ENCODE measurements at regions not wholly inside any gene's neighbourhood (a gene's known extent, or its start where the extent isn't known, plus 50 kb on each side); places are given as distances from the start of the nearest gene placed in this dataset.

DNA sequence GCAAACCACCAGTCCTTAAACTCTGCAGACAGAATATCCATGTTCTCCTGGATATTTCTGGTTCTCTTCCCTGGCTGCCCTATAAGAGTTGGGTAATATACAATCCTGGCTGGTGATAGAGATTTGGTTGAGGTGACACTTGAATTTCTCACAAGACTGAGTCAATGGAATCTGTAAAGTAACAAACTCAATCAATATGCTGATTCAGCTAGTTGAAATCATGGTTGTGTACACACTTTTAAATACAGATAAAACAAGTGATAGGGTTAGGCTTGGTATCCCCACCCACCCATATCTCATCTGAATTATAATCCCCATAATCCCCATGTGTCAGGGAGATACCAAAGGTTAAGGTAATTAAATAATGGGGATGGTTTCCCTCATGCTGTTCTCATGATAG, 349.2 kb upstream of the MAD2L1 start:
- DNase-seq = no peak

DNA sequence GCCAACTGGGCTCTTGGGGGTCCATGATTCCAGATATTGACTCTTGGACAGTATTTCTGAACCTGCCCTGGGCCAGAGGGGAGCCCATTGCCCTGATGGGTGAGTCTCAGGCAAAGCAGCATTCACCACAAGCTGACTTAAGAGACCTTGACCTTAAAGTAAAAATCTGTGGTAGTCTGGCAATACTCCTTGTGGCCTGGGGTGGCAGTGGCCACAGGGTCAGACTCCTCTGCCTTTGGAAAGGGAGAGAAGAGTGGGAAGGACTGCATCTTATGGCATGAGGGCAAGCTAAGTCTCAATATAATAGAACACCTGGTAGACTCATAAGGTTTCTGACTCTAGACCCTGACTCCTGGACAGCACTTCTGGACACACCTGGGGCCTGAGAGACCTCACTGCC, 340.3 kb upstream of the MAD2L1 start:
- DNase-seq = no peak

DNA sequence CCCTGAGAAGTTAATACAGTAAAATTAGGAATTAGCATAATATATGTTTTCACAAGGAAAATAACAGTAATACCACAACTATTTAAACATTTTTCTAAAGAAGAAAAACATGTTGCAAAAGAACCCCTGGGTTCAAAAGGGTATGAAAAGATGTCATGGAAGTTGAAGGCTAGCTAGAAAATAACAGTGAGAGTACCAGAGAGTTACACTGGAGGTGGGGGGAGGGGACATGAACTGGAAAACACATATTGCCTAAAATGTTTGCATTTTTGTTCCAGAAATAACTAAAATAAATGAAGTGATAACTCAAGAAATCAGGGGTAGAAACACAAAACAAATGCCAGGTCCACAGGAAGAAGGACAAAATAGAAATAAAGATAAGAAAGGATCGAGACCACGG, 336.6 kb upstream of the MAD2L1 start:
- DNase-seq = no peak

DNA sequence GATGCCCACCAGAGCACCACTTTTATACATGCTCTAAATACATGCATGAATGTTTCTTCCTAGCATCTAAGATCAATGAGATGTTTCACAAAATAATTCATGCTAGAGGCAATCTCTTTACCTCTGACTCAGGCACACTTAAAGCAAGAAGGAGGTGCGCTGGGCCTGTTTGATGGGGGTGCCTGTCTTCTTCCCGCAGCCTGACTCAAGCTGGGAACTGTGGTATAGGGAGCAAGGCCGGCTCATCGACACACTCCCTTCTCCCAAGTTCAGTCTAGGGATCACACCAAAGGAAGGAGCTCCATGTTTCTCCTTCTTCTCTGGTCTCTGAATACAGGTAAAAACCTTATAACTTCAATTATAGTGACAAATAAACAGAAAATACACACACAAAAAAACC, 333.8 kb upstream of the MAD2L1 start:
- DNase-seq = no peak

DNA sequence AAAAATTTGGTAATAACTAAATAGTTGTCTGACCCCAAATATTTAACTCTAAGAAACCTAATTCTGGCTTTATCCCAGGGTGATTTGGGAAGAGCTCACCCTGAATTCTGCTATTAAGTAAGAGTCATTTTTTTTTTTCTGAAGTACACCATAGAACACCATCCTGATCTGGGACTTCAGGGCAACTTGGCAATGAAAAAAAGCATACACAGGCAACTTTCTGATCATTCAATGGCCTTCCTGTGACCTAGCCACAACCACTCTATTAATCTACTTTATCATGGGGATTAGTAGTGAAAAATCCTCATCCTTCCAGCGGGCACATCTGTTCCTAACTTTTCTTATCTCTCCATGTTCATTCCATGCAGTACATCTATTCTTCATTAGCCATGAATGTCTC, 333.2 kb upstream of the MAD2L1 start:
- DNase-seq = no peak

DNA sequence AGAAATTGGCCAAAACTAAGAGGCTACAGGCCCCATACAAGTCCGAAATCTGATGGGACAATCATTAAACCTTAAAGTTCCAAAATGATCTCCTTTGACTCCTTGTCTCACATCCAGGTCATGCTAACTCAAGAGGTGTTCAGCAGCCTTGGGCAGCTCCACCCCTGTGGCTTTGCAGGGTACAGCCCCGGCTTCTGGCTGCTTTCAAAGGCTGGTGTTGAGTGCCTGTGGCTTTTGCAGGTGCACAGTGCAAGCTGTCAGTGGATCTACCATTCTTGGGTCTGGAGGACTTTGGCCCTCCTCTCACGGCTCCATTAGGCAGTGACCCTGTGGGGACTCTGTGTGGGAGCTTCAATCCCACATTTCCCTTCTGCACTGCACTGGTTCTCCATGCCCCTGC, 329.1 kb upstream of the MAD2L1 start:
- DNase-seq = no peak

DNA sequence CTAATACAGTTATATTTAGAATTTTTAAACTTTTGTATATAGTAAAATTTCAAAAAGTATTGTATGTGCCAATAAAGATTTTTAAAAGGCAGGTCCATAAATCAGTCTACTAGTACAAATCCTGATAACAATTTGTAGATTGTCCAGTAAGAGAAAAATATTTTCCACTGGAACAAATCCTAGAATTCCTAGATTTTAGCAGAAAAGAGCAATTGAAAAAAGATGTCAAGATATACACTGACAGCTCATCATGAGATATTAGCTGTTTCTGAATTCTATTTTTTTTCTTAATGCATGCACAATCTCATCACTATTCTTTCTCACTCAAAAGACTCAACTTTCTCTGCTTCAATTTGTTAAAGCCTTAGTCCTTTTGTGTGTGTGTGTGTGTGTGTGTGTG, 289.2 kb upstream of the MAD2L1 start:
- no peak for DNase-seq

DNA sequence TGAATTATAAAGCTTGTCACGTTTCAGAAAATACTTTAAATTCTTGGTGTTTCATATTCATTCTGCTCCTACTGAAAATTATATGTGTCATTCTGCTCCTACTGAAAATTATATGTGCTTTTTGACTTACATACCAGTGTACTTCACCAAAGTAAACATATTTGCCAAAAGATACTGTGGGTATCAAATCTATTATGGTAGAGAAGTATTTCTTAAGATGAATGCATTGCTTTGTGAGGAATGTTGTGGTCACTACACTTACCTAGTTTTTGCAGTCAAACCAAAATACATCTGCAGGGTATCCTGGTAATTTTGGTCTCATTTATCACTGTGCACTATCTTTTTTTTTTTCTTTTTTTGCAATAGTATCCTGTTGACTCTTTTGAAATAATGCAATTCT, 287.7 kb upstream of the MAD2L1 start:
- DNase-seq = no peak

DNA sequence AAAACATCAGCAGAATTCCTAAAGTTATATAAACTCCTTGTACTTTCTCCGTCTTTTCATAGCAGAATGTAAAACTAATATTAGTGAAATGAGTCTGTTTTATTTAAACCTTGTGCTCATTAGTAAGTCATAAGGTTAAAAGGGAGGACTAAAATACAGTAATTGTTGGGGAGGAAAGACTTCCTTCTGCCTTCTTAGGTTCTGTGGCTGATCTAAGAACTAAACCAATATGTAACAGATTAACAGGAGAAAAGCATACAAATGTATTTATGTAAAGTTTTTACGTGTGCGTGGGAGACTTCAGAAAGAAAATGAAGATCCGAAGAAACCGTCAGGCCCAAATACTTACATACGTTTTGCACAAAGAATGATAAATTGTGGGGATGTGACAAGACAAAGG, 286.6 kb upstream of the MAD2L1 start:
- DNase-seq = no peak

DNA sequence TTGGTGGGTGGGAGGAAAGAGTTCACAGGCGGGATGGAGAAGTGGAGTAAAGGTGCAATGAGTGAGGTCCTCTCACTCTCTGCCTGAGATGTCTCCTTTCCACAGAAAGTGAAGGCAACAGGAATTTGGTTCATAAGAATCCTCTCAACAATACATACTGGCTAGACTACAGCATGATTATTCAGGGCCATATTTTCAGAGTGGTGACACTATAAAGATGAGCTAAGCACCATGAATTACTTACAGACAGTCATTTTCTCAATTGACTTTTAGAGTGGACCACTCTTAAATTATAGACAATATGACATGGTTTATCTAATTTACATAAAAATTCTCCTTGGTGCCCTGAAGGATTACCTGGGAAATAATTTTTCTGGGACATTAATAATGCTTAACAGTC, 286.1 kb upstream of the MAD2L1 start:
- DNase-seq = no peak

DNA sequence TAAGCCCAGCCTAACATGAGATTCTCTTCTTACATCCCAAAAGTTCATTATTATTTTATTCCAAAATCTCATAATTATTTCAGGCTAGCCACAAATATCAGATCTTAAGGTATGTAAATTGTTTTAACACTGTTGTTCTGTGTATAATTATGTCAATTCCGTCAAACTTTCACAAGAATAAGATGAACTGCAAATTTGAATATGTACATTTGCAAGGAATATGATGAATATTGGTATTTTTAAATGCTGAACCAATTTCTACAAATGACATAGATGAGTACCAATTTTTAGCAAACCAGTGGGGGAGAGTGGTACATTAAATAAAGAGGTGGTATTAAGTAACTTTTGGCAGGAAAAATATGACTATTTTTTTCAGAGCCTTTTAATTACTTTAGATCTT, 282.3 kb upstream of the MAD2L1 start:
- no peak for DNase-seq

DNA sequence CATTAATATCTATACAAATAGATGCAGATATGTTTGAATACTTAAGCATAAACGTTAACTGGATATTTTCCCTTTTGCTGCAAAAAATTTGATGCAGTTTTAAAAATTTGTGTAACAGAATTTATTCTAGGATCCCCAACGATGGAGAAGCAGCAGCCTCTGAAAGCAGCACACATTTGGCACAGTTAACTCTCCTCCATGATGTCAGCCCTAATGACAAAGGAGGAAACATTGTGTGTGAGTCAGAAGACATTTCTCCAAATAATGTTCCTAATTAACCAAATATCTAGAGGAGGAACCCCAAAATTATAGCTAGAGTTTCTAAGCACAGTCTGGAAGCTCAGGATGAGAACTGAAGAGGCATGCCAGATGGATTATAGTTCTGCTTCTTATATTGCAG, 281.9 kb upstream of the MAD2L1 start:
- DNase-seq = no peak

DNA sequence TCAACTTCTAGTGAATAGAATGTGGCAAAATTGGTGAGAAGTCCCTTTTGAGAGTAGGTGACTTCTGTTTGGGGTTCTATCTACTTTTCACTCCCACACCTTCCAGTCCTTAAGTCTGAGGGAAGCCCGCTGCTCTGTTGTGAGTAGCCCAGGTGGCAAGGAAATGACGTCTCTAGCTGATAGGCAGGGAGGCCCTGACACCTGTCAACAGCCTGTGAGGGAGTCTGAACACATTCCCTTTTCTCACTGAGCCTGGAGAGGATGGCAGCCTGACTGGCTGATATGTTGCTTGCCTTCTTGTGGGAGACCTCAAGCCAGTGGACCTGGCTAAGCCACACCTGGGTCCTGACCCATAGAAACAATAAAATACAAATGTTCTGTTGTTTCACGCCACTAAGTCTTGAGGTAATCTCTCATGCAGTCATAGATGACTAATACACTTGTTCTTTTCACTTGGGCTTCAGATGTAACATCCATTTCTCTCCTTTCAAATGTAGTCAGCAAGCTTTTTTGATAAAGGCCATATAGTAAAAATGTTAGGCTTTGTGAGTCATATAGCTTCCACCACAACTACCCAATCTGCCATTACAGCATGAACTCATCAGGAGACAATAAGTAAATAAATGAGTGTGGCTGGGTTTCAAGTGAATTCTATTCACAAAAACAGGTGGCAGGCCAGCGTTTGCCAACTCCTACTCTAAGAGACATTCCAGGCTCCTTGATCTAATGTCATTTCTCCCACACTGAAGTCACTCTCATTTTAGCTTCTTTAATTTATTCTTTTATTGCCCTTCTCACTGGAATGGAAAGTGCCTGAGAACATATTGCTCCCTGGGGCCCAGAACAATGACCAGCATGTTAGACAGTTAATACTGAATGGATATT, 265.1 kb upstream of the MAD2L1 start:
- DNase-seq = no peak

DNA sequence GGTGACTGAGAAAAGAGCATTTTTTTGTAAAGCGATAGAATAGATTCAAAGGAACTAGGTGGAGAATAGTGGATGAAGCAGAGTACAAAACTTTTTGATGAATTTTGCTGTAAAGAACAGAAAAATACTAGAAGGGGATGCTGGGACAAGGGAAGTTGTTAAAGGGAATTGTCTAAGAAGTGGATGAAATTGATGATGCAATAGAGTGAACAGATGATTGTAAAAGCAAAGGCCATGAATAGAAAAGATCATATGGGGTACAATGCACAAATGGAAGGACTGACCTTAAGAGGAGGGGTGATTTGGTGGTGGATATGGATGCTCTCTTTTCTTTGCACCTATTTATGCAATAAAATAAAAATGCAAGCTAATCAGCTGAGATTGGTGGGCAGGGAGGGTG, 262.7 kb upstream of the MAD2L1 start:
- no peak for DNase-seq

DNA sequence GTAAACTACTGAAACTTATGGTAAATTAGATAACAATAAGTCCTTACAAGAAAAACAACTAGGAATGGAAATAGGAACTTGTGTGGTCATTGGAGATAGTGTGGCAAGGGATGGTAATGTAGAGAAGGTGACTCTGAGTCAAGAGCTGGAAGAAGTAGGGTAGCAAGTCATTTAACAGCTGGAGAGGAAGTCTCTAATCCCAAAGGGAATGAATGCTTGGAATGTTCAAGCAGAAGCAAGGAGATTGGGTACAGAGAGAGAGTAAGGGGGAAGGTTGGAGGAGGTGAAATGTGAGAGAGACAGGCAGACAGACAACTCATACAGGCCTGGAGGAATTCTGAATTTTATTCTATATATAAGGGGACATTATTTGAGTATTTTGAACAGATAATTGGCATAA, 260.6 kb upstream of the MAD2L1 start:
- no peak for DNase-seq

DNA sequence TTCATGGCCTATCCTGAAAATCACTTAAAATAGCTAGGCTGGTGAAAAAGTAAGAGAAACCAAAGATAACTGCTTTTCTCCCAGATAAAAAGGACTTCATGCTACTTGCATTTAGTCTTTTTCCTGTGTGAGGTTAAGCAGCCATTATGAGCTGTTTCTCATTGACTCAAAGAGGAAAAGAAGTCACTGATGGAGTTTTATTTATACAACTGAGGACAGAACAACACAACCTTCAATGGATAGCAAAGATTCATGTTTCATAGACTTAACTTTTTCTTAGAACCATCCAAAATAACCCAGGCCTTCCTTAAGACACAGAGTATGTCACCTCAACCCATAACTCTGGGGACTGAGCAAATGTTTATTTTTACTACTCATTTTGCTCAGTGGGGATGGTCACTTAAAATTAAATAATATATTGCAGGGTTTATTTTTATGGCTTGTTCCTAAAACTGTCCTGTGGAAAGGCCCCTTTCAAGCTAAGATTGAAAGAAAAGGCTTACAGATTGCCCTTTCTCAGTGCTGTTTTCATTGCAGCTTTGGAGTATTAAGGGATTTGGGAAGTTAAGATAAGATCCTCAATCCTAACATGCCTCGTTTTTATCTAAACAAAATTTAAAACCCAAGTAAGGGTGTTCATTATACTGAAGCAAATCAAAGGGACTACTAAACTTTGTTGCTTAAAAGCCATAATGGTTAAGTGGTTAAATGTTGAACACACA, 252.6 kb upstream of the MAD2L1 start:
- DNase-seq = no peak

DNA sequence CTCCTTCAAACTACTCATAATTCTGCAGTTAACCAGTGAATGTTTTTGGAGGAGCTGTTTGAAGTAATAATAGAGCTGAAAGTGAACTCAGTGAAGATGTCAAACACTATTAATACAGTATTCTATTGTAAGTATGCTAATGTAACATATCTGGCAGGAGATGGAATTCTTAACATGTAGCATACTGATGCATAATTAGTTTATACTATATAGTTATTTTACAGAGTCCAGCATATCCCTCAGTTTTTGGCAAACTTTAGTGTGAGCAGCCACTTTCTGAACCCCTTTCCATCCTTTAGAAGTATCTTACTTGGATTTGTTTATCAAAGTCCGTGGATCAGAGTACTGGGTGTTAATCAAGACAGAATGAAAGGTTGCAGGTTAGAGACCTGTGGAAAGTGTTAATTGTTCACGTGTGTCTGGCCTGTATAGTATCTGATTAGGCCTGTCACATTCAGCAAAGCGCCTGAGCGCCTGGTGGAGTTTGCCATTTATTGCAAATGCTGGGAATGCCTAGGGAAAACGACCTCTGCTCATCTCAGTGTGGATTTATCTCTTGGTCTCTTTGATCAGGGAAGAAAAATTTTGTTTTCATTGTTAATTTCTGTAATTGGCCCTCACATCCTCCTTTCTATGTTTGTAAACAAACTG, 251.7 kb upstream of the MAD2L1 start:
- no peak for DNase-seq

DNA sequence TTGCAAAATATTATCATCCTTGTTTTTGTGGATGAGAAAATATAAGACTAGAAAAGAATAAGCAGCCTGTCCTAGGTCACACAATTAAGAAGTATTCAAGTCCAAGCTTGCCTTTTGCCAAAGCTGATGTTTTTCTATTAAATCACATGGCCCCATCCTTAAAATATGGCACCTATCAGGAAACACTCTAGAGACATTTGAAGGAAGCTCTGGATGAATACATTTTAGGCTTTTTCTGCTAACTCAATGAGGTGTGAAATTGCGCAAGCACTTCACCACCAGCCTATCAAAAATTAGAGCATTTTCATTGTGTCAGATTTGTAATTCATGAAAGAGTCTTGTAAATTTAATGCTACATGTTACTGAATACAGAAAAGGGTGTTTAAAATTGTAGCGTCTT, 251.1 kb upstream of the MAD2L1 start:
- DNase-seq = no peak

DNA sequence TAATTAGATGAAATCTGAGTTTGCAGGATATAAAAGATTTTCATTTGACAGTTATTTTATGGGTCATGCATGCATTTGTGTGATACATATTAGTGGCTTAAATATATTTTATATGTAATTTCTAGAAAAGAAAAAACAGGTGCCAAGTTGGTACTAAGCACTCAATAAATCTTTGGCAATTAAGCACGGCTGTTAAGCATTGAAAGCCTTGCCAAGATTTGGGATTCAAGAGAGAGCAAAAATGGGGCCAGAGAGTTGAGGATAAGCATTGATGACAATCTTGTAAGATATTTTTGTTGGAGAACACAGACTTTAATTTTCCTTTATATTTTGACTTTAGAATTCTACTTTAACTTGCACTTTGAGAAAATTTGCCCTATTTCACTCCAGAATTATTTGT, 249.8 kb upstream of the MAD2L1 start:
- DNase-seq = no peak

DNA sequence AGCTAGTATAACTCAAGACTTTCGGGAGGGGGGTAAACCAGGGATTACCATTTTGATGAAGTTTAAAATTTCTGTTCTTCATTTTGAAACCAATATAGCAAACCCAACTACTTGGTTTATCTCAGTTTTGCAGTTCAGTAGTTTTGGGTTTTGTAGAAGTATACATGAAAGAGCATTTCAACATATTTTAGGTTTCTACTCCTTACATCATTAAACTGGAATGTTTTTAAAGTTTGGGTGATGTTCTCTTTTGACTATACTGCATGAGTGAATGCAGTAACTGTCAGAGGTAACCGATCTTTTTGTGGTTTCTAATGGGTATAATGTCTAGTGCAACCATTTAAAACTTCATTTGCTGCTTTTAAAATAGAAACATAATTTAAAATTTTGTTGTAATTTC, 248.3 kb upstream of the MAD2L1 start:
- DNase-seq = no peak

DNA sequence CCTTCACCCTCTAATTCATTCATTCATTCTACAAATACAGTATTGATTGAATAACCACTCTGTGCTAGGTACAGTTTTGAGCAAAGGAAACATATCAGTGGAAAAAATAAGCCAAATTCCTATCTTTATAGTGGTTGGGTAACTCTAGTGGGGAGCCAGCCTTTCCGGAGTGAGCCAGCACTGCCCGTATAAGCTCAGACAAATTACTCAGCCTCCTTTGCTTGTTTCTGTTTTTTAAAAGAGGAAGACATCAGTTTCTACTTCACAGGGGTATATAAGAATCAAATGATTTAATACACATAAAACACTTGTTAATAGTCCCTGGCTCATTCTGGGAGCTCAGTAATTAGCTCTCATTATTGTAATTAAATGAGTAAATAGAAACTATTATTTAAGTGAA, 238.2 kb upstream of the MAD2L1 start:
- no peak for DNase-seq

DNA sequence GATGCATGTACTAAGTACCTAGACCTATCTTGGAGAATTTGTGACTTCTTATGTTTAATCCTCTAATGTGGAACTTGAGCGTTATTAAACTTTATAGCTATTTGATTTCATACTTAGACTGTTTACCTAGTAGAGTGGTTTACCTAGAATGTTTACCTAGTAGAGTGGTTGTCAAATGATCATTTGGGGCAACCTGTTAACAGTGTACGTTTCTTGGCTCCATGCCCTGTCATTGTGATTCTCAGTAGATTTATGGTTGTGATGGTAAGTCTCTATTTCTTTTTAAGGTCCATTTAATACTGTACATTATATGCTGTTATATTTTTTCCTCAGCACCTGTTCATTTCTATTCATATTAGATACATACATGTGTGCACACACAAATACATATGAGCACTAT, 233.0 kb upstream of the MAD2L1 start:
- DNase-seq = peak; percentile 47

DNA sequence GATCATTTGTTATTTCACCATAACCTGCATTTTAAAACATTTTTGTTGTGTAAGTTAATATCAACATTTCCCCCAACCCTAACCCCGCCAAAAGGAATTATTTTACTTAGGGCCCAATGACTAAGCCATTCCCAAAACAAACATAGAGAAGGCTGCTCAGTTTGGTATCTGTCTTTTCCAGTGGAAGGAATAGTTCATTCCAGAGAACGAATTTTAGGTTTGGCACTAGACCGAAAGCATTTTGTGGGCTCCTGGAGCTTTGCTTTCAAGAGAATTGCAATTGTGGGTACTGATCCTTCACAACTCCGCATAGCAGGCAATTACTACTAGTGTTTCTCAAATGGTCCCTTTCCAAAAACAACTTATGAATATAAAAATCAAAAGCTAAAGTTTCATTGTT, 226.7 kb upstream of the MAD2L1 start:
- no peak for DNase-seq

DNA sequence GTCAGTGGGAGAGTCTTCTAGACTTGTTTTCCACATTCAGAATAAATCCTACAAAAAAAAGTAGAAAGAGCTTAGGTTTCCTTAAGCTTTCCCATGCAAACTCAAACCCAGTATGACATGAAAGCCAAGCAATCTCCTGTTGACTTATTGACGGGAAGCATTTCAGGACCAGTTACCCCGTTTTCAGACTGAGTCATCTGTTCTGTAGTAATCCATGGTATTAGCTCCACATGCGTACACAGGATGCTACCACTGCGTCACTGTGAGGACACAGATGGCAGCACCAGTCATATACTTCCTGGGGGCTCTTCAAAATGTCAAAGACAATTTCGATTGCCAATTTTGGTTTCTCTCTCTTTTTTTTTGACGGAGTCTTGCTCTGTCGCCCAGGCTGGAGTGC, 224.9 kb upstream of the MAD2L1 start:
- DNase-seq = no peak
